ENCODE measurements at regions not wholly inside any gene's neighbourhood (a gene's known extent, or its start where the extent isn't known, plus 50 kb on each side); places are given as distances from the start of the nearest gene placed in this dataset.

DNA sequence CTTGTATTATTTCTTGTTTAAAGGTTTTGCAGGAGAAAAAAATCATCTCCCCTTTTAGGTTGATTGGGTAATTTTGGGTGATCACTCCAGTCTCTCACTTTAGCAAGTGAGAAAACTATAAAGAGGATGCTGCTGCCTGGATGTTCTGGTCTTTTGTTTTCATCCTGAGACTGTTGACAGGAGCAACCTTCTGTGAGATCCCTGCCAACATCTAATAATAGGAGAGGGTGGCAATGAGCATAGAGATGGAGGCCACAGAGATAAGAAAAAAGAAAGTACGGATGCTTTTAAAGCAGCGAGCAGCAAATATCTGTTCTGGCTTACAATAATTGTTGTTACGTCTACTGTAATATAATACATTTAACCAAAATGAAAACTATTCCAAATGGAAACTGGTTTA lies 293.6 kb upstream of the MTNR1B start:
- H2AFZ ChIP-seq (ENCODE audit: low read depth, low read length): no peak overlapping the region
- no peak overlapping the region for H3K4me2 ChIP-seq (ENCODE audit: low read length)
- no peaks in the 10 kb centered on the region for H4K20me1 ChIP-seq (ENCODE audit: insufficient read depth)
- H3K9me2 ChIP-seq (ENCODE audit: insufficient read depth, low read length): no peaks in the 10 kb centered on the region
- TF ChIP-seq TAF1 (IDR thresholded peaks at IDR 0.05; ENCODE audit: low read depth) (no peak), POLR2AphosphoS5 (IDR thresholded peaks at IDR 0.05) (no peak), SMC3 (conservative IDR thresholded peaks at IDR 0.05; ENCODE audit: poor library complexity) (no peak)
- TF ChIP-seq, protein P1, sequence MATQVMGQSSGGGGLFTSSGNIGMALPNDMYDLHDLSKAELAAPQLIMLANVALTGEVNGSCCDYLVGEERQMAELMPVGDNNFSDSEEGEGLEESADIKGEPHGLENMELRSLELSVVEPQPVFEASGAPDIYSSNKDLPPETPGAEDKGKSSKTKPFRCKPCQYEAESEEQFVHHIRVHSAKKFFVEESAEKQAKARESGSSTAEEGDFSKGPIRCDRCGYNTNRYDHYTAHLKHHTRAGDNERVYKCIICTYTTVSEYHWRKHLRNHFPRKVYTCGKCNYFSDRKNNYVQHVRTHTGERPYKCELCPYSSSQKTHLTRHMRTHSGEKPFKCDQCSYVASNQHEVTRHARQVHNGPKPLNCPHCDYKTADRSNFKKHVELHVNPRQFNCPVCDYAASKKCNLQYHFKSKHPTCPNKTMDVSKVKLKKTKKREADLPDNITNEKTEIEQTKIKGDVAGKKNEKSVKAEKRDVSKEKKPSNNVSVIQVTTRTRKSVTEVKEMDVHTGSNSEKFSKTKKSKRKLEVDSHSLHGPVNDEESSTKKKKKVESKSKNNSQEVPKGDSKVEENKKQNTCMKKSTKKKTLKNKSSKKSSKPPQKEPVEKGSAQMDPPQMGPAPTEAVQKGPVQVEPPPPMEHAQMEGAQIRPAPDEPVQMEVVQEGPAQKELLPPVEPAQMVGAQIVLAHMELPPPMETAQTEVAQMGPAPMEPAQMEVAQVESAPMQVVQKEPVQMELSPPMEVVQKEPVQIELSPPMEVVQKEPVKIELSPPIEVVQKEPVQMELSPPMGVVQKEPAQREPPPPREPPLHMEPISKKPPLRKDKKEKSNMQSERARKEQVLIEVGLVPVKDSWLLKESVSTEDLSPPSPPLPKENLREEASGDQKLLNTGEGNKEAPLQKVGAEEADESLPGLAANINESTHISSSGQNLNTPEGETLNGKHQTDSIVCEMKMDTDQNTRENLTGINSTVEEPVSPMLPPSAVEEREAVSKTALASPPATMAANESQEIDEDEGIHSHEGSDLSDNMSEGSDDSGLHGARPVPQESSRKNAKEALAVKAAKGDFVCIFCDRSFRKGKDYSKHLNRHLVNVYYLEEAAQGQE (IDR thresholded peaks at IDR 0.05; ENCODE audit: borderline replicate concordance): no peak
- TF ChIP-seq, protein P2, sequence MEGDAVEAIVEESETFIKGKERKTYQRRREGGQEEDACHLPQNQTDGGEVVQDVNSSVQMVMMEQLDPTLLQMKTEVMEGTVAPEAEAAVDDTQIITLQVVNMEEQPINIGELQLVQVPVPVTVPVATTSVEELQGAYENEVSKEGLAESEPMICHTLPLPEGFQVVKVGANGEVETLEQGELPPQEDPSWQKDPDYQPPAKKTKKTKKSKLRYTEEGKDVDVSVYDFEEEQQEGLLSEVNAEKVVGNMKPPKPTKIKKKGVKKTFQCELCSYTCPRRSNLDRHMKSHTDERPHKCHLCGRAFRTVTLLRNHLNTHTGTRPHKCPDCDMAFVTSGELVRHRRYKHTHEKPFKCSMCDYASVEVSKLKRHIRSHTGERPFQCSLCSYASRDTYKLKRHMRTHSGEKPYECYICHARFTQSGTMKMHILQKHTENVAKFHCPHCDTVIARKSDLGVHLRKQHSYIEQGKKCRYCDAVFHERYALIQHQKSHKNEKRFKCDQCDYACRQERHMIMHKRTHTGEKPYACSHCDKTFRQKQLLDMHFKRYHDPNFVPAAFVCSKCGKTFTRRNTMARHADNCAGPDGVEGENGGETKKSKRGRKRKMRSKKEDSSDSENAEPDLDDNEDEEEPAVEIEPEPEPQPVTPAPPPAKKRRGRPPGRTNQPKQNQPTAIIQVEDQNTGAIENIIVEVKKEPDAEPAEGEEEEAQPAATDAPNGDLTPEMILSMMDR (IDR thresholded peaks at IDR 0.05; ENCODE audit: poor library complexity, severe bottlenecking): no peak
- H3K4me3 ChIP-seq (ENCODE audit: low read length): no peak overlapping the region
- H3F3A ChIP-seq (ENCODE audit: insufficient read depth, low read length, poor library complexity, severe bottlenecking): no peaks in the 10 kb centered on the region
- no peak overlapping the region for H3K27ac ChIP-seq (ENCODE audit: low read length)
- H3K36me3 ChIP-seq (ENCODE audit: insufficient read depth, low read length): no peaks in the 10 kb centered on the region
- H3K9me3 ChIP-seq (ENCODE audit: low read length): no peaks in the 10 kb centered on the region
- H3K9ac ChIP-seq (ENCODE audit: low read length): no peak overlapping the region
- no peaks in the 10 kb centered on the region for H3K79me2 ChIP-seq (replicated peaks; ENCODE audit: insufficient read depth, low read length)
- H3K27me3 ChIP-seq (ENCODE audit: insufficient read depth, low read depth, low read length): no peaks in the 10 kb centered on the region

DNA sequence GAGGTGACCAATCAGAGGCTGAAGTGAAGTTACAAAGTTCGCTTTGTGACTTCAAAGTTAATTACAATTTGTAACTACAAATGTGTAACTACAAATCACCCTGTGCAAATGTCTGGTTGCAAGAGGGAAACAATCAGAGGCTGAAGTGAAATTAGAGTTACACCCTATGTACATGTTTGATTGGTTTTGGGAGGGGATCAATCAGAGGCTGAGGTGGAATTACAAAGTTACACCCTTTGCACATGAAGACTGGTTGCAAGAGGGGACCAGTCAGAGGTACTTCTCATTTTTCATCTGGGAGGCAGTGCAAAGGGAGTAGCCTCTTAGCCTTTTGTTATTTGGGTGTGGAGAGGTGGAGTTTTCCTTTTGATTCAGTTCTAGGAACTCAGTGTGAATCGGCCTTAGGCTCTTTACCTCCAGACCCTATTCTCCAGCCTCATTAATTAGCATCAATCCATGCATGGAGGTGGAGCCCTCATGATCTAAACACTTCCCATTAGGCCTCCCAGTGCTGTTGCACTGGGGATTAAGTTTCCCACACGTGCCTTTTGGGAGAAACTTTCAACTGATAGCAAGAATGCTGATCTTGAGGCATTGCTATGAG lies 291.3 kb upstream of the MTNR1B start:
- Histone ChIP-seq H3K9ac (ENCODE audit: low read length) (no peak overlapping the region), H3K4me2 (ENCODE audit: low read length) (no peak overlapping the region)
- TF ChIP-seq MXI1 (conservative IDR thresholded peaks at IDR 0.05; ENCODE audit: poor library complexity, severe bottlenecking) (no peak), EP300 (conservative IDR thresholded peaks at IDR 0.05; ENCODE audit: poor library complexity, severe bottlenecking) (no peak), SMC3 (conservative IDR thresholded peaks at IDR 0.05; ENCODE audit: poor library complexity) (no peak), POLR2AphosphoS5 (IDR thresholded peaks at IDR 0.05) (no peak), EZH2 (IDR thresholded peaks at IDR 0.05; ENCODE audit: borderline replicate concordance, insufficient read depth, low read length, poor library complexity, severe bottlenecking) (no peak), TAF1 (IDR thresholded peaks at IDR 0.05; ENCODE audit: low read depth) (no peak), RAD21 (conservative IDR thresholded peaks at IDR 0.05) (no peak)
- TF ChIP-seq, protein P2 (IDR thresholded peaks at IDR 0.05; ENCODE audit: poor library complexity, severe bottlenecking): no peak
- TF ChIP-seq, protein P1 (IDR thresholded peaks at IDR 0.05; ENCODE audit: borderline replicate concordance): no peak

More for the DNA sequence above, 291.3 kb upstream of the MTNR1B start:
- Histone ChIP-seq H3F3A (ENCODE audit: insufficient read depth, low read length, poor library complexity, severe bottlenecking) (no peaks in the 10 kb centered on the region), H3K9me3 (ENCODE audit: low read length) (no peaks in the 10 kb centered on the region), H3K9me2 (ENCODE audit: insufficient read depth, low read length) (no peaks in the 10 kb centered on the region), H3K79me2 (replicated peaks; ENCODE audit: insufficient read depth, low read length) (no peaks in the 10 kb centered on the region), H3K36me3 (ENCODE audit: insufficient read depth, low read length) (no peaks in the 10 kb centered on the region), H3K4me3 (ENCODE audit: low read length) (no peak overlapping the region), H3K27me3 (ENCODE audit: insufficient read depth, low read depth, low read length) (no peaks in the 10 kb centered on the region), H4K20me1 (ENCODE audit: insufficient read depth) (no peaks in the 10 kb centered on the region), H3K27ac (ENCODE audit: low read length) (no peak overlapping the region), H2AFZ (ENCODE audit: low read depth, low read length) (no peak overlapping the region)

Measured in neural cell (in vitro differentiated cells).